Dendritic cell treated with granulocyte-macrophage colony-stimulating factor and Interleukin-4, amounts not matched to agents 40 ng/mL and 50 ng/mL, for 4 days (primary cell): ENCODE measurements at regions not wholly inside any gene's neighbourhood (a gene's known extent, or its start where the extent isn't known, plus 50 kb on each side); places are given as distances from the start of the nearest gene placed in this dataset.

Experiments used
- H3K27ac Mint-ChIP-seq: one replicate; pipeline ENCODE4 v1.8.0; 2022; ENCODE audit warnings: mild to moderate bottlenecking, mixed read lengths
- H3K27me3 Mint-ChIP-seq: one replicate; pipeline ENCODE4 v1.8.0; 2022; ENCODE audit warnings: mild to moderate bottlenecking, mixed read lengths
- H3K36me3 Mint-ChIP-seq: one replicate; pipeline ENCODE4 v1.8.0; 2022; ENCODE audit warnings: low read depth, mixed read lengths
- H3K4me1 Mint-ChIP-seq: one replicate; pipeline ENCODE4 v1.8.0; 2022; ENCODE audit warnings: low read depth, mixed read lengths
- H3K4me3 Mint-ChIP-seq: one replicate; pipeline ENCODE4 v1.8.0; 2022; ENCODE audit warnings: mild to moderate bottlenecking, moderate library complexity, mixed read lengths
- H3K9me3 Mint-ChIP-seq: one replicate; pipeline ENCODE4 v1.8.0; 2022; ENCODE audit warnings: mixed read lengths
- intact Hi-C: fragments of 100-400 bp; cut with micrococcal nuclease; formaldehyde crosslinking; loops from one replicate; pipeline ENCODE4 v1.15.0; 2022

GRCh38 chr21:19261731-19262376 lies 858.3 kb upstream of the TMPRSS15 start:
- H3K27ac Mint-ChIP-seq, result no peak overlapping the region
- intact Hi-C loops, result no loop called here
- H3K9me3 Mint-ChIP-seq, result no peaks in the 10 kb centered on the region
- H3K27me3 Mint-ChIP-seq, result no peaks in the 10 kb centered on the region
- no peak overlapping the region for H3K4me3 Mint-ChIP-seq
- no peaks in the 10 kb centered on the region for H3K4me1 Mint-ChIP-seq
- H3K36me3 Mint-ChIP-seq, result no peaks in the 10 kb centered on the region

- Mint-ChIP-seq H3K4me3 (no peak overlapping the region), H3K9me3 (no peaks in the 10 kb centered on the region), H3K27me3 (no peaks in the 10 kb centered on the region), H3K36me3 (no peaks in the 10 kb centered on the region), H3K4me1 (no peaks in the 10 kb centered on the region), H3K27ac (no peak overlapping the region)
- intact Hi-C loops, result no loop called here
Measured at GRCh38 chr21:19266636-19267035, 863.1 kb upstream of the TMPRSS15 start.

- intact Hi-C loops, result no loop called here
- H3K4me3 Mint-ChIP-seq, result no peak overlapping the region
- H3K36me3 Mint-ChIP-seq, result no peaks in the 10 kb centered on the region
- no peak overlapping the region for H3K27ac Mint-ChIP-seq
- no peaks in the 10 kb centered on the region for H3K27me3 Mint-ChIP-seq
- H3K9me3 Mint-ChIP-seq, result peaks cover 10% of the 10 kb centered on the region
- H3K4me1 Mint-ChIP-seq, result no peaks in the 10 kb centered on the region
Measured at GRCh38 chr21:19268686-19269085, 865.1 kb upstream of the TMPRSS15 start.

GRCh38 chr21:19275065-19275464 lies 871.5 kb upstream of the TMPRSS15 start:
- intact Hi-C loops, result no loop called here
- no peaks in the 10 kb centered on the region for H3K27me3 Mint-ChIP-seq
- no peak overlapping the region for H3K27ac Mint-ChIP-seq
- no peak overlapping the region for H3K4me3 Mint-ChIP-seq
- no peaks in the 10 kb centered on the region for H3K36me3 Mint-ChIP-seq
- H3K4me1 Mint-ChIP-seq, result no peaks in the 10 kb centered on the region
- peaks cover 19% of the 10 kb centered on the region for H3K9me3 Mint-ChIP-seq

- intact Hi-C loops, result no loop called here
- H3K36me3 Mint-ChIP-seq, result no peaks in the 10 kb centered on the region
- no peak overlapping the region for H3K27ac Mint-ChIP-seq
- H3K4me3 Mint-ChIP-seq, result no peak overlapping the region
- H3K9me3 Mint-ChIP-seq, result peaks cover 19% of the 10 kb centered on the region
- no peaks in the 10 kb centered on the region for H3K27me3 Mint-ChIP-seq
- no peaks in the 10 kb centered on the region for H3K4me1 Mint-ChIP-seq
Measured at GRCh38 chr21:19276665-19277064, 873.1 kb upstream of the TMPRSS15 start.

GRCh38 chr21:19286876-19287275 lies 883.3 kb upstream of the TMPRSS15 start:
- H3K9me3 Mint-ChIP-seq, result peaks cover 18% of the 10 kb centered on the region

GRCh38 chr21:19290328-19290727 lies 886.7 kb upstream of the TMPRSS15 start:
- peaks cover 44% of the 10 kb centered on the region for H3K9me3 Mint-ChIP-seq
- H3K36me3 Mint-ChIP-seq, result no peaks in the 10 kb centered on the region
- no peak overlapping the region for H3K4me3 Mint-ChIP-seq
- intact Hi-C loops, result no loop called here
- no peak overlapping the region for H3K27ac Mint-ChIP-seq
- H3K27me3 Mint-ChIP-seq, result no peaks in the 10 kb centered on the region
- no peaks in the 10 kb centered on the region for H3K4me1 Mint-ChIP-seq

More at GRCh38 chr21:19286876-19287275, 883.3 kb upstream of the TMPRSS15 start:
- Mint-ChIP-seq H3K4me3 (no peak overlapping the region), H3K27me3 (no peaks in the 10 kb centered on the region), H3K27ac (no peak overlapping the region), H3K4me1 (no peaks in the 10 kb centered on the region), H3K36me3 (no peaks in the 10 kb centered on the region)
- intact Hi-C loops, result no loop called here

GRCh38 chr21:19320291-19320690 lies 916.7 kb upstream of the TMPRSS15 start:
- H3K9me3 Mint-ChIP-seq, result peaks cover 17% of the 10 kb centered on the region
- no peaks in the 10 kb centered on the region for H3K4me1 Mint-ChIP-seq
- H3K4me3 Mint-ChIP-seq, result no peak overlapping the region
- no peaks in the 10 kb centered on the region for H3K36me3 Mint-ChIP-seq
- no peaks in the 10 kb centered on the region for H3K27me3 Mint-ChIP-seq
- intact Hi-C loops, result no loop called here
- H3K27ac Mint-ChIP-seq, result no peak overlapping the region

- Mint-ChIP-seq H3K4me3 (no peak overlapping the region), H3K9me3 (peaks cover 7% of the 10 kb centered on the region), H3K4me1 (no peaks in the 10 kb centered on the region), H3K27me3 (no peaks in the 10 kb centered on the region), H3K36me3 (no peaks in the 10 kb centered on the region), H3K27ac (no peak overlapping the region)
- intact Hi-C loops, result no loop called here
Measured at GRCh38 chr21:19321688-19322087, 918.1 kb upstream of the TMPRSS15 start.

GRCh38 chr21:19322360-19322759 lies 918.8 kb upstream of the TMPRSS15 start:
- no peaks in the 10 kb centered on the region for H3K27me3 Mint-ChIP-seq
- no peaks in the 10 kb centered on the region for H3K36me3 Mint-ChIP-seq
- no peak overlapping the region for H3K4me3 Mint-ChIP-seq
- intact Hi-C loops, result no loop called here
- H3K4me1 Mint-ChIP-seq, result no peaks in the 10 kb centered on the region
- H3K9me3 Mint-ChIP-seq, result peaks cover under 1% of the 10 kb centered on the region
- H3K27ac Mint-ChIP-seq, result no peak overlapping the region

GRCh38 chr21:19326531-19327319 lies 923.1 kb upstream of the TMPRSS15 start:
- Mint-ChIP-seq H3K9me3 (peaks cover 11% of the 10 kb centered on the region), H3K4me3 (no peak overlapping the region), H3K27me3 (no peaks in the 10 kb centered on the region), H3K4me1 (no peaks in the 10 kb centered on the region), H3K36me3 (no peaks in the 10 kb centered on the region), H3K27ac (no peak overlapping the region)
- intact Hi-C loops, result no loop called here

GRCh38 chr21:19328954-19329353 lies 925.4 kb upstream of the TMPRSS15 start:
- H3K36me3 Mint-ChIP-seq, result no peaks in the 10 kb centered on the region
- H3K27me3 Mint-ChIP-seq, result no peaks in the 10 kb centered on the region
- intact Hi-C loops, result no loop called here
- H3K27ac Mint-ChIP-seq, result no peak overlapping the region
- no peaks in the 10 kb centered on the region for H3K4me1 Mint-ChIP-seq
- no peak overlapping the region for H3K4me3 Mint-ChIP-seq
- peaks cover 19% of the 10 kb centered on the region for H3K9me3 Mint-ChIP-seq

- Mint-ChIP-seq H3K36me3 (no peaks in the 10 kb centered on the region), H3K4me3 (no peak overlapping the region), H3K9me3 (no peaks in the 10 kb centered on the region), H3K4me1 (no peaks in the 10 kb centered on the region), H3K27me3 (no peaks in the 10 kb centered on the region), H3K27ac (no peak overlapping the region)
- intact Hi-C loops, result no loop called here
Measured at GRCh38 chr21:19340303-19340702, 936.7 kb upstream of the TMPRSS15 start.

- intact Hi-C loops, result no loop called here
- Mint-ChIP-seq H3K27me3 (no peaks in the 10 kb centered on the region), H3K36me3 (no peaks in the 10 kb centered on the region), H3K27ac (no peak overlapping the region), H3K9me3 (no peaks in the 10 kb centered on the region), H3K4me3 (no peak overlapping the region), H3K4me1 (no peaks in the 10 kb centered on the region)
Measured at GRCh38 chr21:19340954-19341353, 937.4 kb upstream of the TMPRSS15 start.

- Mint-ChIP-seq H3K4me1 (no peaks in the 10 kb centered on the region), H3K9me3 (no peaks in the 10 kb centered on the region), H3K27me3 (no peaks in the 10 kb centered on the region), H3K36me3 (no peaks in the 10 kb centered on the region), H3K4me3 (no peak overlapping the region), H3K27ac (no peak overlapping the region)
- intact Hi-C loops, result no loop called here
Measured at GRCh38 chr21:19343711-19344110, 940.1 kb upstream of the TMPRSS15 start.
